HG03520 (cell line): ENCODE measurements at regions not wholly inside any gene's neighbourhood (a gene's known extent, or its start where the extent isn't known, plus 50 kb on each side); places are given as distances from the start of the nearest gene placed in this dataset.

Source experiments
- ATAC-seq: cut with Tn5 transposase; IDR thresholded peaks from one replicate; pipeline ENCODE4 v1.9.1; 2021; ENCODE audit warnings: mild to moderate bottlenecking, moderate library complexity; ENCODE audit not compliant: unreplicated experiment

GRCh38 chr10:128861018-128861901 lies 605.8 kb upstream of the MGMT start:
- ATAC-seq: no peak

- no peak for ATAC-seq
Measured at GRCh38 chr10:128863411-128863810, 603.6 kb upstream of the MGMT start.

GRCh38 chr10:128863823-128864405 lies 603.1 kb upstream of the MGMT start:
- no peak for ATAC-seq

DNA sequence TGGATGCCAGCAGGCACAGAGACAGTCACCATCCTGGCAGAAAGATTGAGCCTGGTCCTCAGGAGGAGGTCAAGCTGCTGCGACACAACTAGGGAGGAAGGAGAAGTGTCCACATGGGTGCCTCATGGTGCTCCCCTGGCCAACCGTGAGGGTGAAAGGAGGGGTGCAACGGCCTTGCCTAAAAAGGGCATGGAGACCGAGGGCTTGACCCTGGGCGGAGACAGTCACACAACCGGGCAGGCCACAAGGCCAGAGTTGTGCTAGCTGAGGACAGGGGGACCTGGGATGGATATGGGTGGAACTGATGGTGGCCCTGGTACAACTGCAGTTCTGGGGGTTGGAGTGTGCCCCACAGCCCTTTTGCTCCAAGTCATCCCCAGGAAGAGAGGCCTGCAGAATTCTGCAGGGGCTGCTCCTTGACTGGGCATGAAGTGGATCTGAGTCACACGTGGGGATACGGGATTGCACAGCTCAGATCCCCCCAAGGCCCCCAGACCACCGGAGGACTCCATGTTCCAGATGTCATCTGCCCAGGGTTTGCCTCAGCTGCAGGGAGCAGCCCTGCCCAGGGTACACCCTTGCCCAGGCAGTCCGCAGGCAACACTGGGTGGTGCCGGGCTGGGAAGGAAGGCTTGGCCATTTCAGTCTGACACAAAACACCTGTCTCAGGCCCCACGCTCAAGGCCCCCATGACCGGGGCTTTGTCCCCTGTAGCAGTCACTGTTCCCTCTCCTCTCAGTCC lies 602.3 kb upstream of the MGMT start:
- ATAC-seq: no peak

GRCh38 chr10:128865436-128866195 lies 601.4 kb upstream of the MGMT start:
- no peak for ATAC-seq

DNA sequence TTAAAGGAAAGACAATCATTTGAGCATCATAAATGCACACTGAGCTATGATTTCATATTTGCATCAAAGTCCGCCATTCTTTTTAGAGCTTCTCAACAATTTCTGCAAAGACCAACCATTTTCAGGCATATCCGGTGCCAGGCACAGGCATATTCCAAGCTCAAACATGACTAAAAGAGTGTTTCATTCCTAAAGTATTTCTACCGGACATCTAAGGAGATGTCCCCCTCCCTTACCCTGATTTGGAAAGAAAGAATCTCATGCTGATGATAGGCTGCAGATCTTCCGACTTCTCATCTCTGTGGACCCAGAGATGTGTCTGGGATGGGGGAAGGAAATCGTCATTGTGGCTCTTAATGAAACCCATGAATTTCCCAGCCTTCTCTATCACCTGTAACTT lies 600.5 kb upstream of the MGMT start:
- ATAC-seq: no peak

DNA sequence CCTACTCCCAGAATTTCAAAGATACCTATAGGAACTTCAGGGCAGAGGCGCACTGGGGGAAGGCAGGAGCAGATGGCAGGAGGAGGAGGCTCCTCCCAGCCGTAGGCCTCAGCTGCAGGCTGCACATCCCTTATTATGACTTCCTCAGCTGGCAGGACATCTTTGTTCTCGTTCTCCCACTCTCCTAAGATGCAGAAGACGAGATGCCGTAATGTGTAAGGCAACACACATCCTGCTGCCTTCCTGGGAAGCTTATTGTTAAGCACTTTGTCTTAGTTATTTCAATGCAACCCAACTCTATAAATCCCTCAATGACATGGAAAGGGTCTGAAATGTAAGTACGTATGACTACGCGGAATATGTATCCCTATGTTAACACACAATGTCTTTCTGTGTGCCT lies 599.8 kb upstream of the MGMT start:
- ATAC-seq: no peak

DNA sequence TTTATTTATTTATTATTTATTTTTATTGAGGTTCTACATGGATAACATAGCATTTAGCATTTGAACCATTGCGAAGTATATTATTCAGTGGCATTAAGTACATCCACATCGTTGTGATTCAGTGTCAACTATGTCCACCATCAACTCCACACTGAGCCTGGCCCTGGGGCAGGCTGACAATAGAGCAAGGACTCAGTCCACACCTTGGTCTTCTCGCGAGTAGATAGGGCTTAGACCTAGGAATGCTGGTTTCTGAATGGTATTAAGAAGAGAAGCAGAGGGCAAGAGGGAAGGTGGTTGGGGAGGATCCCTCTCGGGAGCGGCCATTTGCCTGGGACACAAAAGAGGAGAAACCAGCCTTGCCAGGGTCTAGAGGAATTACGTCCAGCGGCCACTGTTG lies 599.2 kb upstream of the MGMT start:
- no peak for ATAC-seq

- no peak for ATAC-seq
Measured at GRCh38 chr10:128868481-128868880, 598.6 kb upstream of the MGMT start.

GRCh38 chr10:128869101-128869749 lies 597.8 kb upstream of the MGMT start:
- ATAC-seq: no peak

DNA sequence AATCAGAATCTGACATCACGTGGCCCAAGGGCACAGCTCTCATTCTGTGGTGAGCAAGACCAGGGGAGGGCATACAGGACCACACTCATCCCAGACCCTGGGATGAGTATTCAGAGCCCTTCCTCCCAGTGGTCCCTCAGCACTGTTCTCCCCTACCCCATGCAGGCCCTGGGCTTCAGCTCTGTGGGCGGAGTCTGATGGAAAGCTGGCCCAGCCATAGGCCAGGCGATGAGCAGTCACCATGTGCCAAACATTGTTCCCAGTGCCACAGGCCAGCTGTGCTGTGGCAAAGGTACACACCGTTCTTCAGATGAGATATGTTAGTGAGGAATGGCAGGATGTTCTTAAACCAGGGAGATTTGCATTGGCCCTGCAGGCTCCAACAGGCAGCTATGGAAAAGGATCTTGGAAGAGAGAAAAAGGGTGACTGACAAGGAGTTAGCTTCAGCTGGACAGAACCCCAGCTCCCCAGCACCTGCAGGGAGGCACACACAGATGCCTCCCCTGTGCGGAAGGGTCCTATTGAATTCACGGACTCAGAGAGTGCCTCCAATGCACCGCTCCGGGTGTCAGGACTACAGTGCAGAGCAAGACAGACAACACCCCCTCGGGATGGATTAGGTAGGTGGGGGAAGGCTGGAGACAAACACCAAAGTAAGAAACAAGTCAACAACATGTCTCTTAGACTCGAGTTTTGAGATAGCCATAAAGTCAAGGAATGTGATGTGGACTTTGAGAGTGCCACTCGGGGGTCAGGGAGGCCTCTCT lies 596.0 kb upstream of the MGMT start:
- ATAC-seq: no peak

GRCh38 chr10:128871671-128872231 lies 595.3 kb upstream of the MGMT start:
- ATAC-seq: no peak

- no peak for ATAC-seq
Measured at GRCh38 chr10:128873411-128874054, 593.5 kb upstream of the MGMT start.

DNA sequence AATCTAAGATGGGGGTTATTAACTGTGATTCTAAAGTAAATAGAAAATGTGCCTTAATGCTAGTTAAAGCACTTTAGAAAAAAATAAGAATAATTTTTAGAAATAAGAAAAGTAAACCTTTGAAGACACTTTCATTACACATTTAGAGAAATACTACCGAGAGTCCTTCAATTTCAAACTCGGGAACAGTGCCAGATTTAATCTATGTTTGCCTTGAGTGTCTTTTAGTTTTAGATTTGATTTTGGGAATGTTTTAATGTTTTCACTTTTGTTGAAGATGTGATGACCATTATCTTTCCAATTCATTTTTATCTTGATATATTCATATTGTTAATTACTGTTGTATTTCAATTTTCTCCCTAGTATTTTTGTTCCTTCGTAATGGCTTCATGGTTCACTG lies 592.7 kb upstream of the MGMT start:
- ATAC-seq: no peak

- no peak for ATAC-seq
Measured at GRCh38 chr10:128875030-128875744, 591.9 kb upstream of the MGMT start.

- no peak for ATAC-seq
Measured at GRCh38 chr10:128875956-128876736, 590.9 kb upstream of the MGMT start.

DNA sequence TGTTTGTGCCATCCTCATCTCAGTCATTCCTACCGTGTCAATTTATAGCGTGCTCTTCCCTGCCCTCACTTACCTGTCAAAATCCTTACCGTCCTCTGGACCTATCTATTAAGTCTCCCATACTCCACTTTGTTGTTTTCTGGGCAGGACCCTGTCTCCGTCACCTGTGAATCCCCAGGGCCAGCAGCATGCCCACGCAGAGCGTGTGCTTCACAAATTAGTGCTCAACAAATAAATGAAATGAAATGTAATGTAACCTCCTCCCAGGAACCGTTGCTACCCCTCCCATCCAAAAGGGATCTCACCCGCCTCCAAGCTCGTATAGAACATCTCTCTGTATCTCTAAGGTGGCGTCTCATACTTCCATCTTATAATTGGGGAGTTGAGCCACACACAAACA lies 589.9 kb upstream of the MGMT start:
- no peak for ATAC-seq

DNA sequence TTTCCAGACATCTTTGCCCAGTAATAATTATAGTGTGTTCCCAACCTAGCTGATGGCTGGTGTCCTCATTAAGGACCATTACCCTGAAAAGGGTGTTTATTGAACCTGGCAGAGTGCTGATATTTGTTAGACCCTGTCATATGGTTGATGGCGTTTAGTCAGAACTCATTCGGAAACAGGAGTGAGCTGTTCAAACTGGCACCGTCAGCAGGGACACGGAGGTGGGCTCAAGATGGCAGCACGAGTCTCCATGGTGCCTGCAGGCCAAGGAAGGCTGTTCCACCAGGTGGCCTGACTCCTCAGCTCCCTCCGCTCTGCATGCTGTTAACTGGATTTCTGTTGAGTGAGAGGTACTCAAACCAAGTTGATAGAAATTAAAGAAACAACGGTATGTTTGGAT lies 589.1 kb upstream of the MGMT start:
- no peak for ATAC-seq
